GM12874 (cell line): ENCODE measurements at regions not wholly inside any gene's neighbourhood (a gene's known extent, or its start where the extent isn't known, plus 50 kb on each side); places are given as distances from the start of the nearest gene placed in this dataset.

ENCODE experiments used
- CTCF ChIP-seq: IDR thresholded peaks from 2 replicates; pipeline ENCODE4 v1.5.1; 2011; ENCODE audit warnings: low read depth, mild to moderate bottlenecking, control low read depth, low read length, moderate library complexity; ENCODE audit not compliant: insufficient read depth

- no peak for TF ChIP-seq CTCF
Observed at GRCh38 chr15:95995375-95996168, 334.9 kb upstream of the NR2F2 start.

GRCh38 chr15:95996494-95996893, 334.0 kb upstream of the NR2F2 start:
- TF ChIP-seq CTCF, result no peak

- no peak for TF ChIP-seq CTCF
Observed at GRCh38 chr15:95998935-95999334, 331.6 kb upstream of the NR2F2 start.

- TF ChIP-seq CTCF, result no peak
Observed at GRCh38 chr15:96002890-96003859, 327.3 kb upstream of the NR2F2 start.

- TF ChIP-seq CTCF, result no peak
Observed at GRCh38 chr15:96005906-96006305, 324.6 kb upstream of the NR2F2 start.

- no peak for TF ChIP-seq CTCF
Observed at GRCh38 chr15:96011136-96011535, 319.4 kb upstream of the NR2F2 start.

- TF ChIP-seq CTCF, result no peak
Observed at GRCh38 chr15:96014939-96015338, 315.6 kb upstream of the NR2F2 start.
